Neuronal stem cell (in vitro differentiated cells): ENCODE measurements at regions not wholly inside any gene's neighbourhood (a gene's known extent, or its start where the extent isn't known, plus 50 kb on each side); places are given as distances from the start of the nearest gene placed in this dataset.

Experiments used
- DNase-seq: peaks from one replicate; pipeline ENCODE4 v3.0.0-alpha.2; 2013; ENCODE audit warnings: low spot score
- H2AFZ ChIP-seq: one replicate; pipeline ENCODE4 v1.6.1; 2013; ENCODE audit warnings: mild to moderate bottlenecking, low read length, inconsistent platforms
- H2AK5ac ChIP-seq: 2 replicates; pipeline ENCODE4 v1.6.1; 2013; ENCODE audit warnings: low read depth, mild to moderate bottlenecking, inconsistent platforms, low read length, moderate library complexity, mixed read lengths
- H2BK120ac ChIP-seq: 2 replicates; pipeline ENCODE4 v1.6.1; 2013; ENCODE audit warnings: low read depth, mild to moderate bottlenecking, inconsistent platforms, low read length, moderate library complexity, mixed read lengths
- H2BK12ac ChIP-seq: one replicate; pipeline ENCODE4 v1.6.1; 2013; ENCODE audit warnings: low read length, inconsistent platforms
- H2BK15ac ChIP-seq: 2 replicates; pipeline ENCODE4 v1.6.1; 2013; ENCODE audit warnings: mild to moderate bottlenecking, low read length, inconsistent platforms, mixed read lengths
- H2BK5ac ChIP-seq: one replicate; pipeline ENCODE4 v1.6.1; 2013; ENCODE audit warnings: inconsistent platforms, mild to moderate bottlenecking, low read length, moderate library complexity
- H3K14ac ChIP-seq: one replicate; pipeline ENCODE4 v1.6.1; 2013; ENCODE audit warnings: low read length, inconsistent platforms
- H3K18ac ChIP-seq: 2 replicates; pipeline ENCODE4 v1.6.1; 2013; ENCODE audit warnings: low read length, inconsistent platforms
- H3K23ac ChIP-seq: 2 replicates; pipeline ENCODE4 v1.6.1; 2013; ENCODE audit warnings: low read depth, mild to moderate bottlenecking, mixed read lengths, low read length, inconsistent platforms; ENCODE audit not compliant: poor library complexity
- H3K27ac ChIP-seq: replicated peaks from 3 replicates; pipeline ENCODE4 v1.5.1; 2013; ENCODE audit warnings: low read length, inconsistent platforms
- H3K27me3 ChIP-seq, 3 experiments: 2 replicates each; pipeline ENCODE4 v1.6.1; 2013; ENCODE audit warnings: low read length in 3 of 3, mild to moderate bottlenecking in 2 of 3, inconsistent platforms in 1 of 3, low read depth in 1 of 3, mixed read lengths in 1 of 3, moderate library complexity in 1 of 3; ENCODE audit not compliant: control insufficient read depth in 3 of 3, insufficient read depth in 3 of 3
- H3K36me3 ChIP-seq, 2 donors: replicated peaks in 1 of 2; 2 replicates each; pipeline ENCODE4 v1.6.1; 2013; ENCODE audit warnings: low read length in 2 of 2; ENCODE audit not compliant: control insufficient read depth in 2 of 2, insufficient read depth in 2 of 2
- H3K4ac ChIP-seq: 2 replicates; pipeline ENCODE4 v1.6.1; 2013; ENCODE audit warnings: inconsistent platforms, mild to moderate bottlenecking, low read length, moderate library complexity
- H3K4me1 ChIP-seq, 2 donors: 1 replicate in 1 of 2; 2 replicates in 1 of 2; pipeline ENCODE4 v1.6.1; 2013; ENCODE audit warnings: low read length in 2 of 2, low read depth in 1 of 2; ENCODE audit not compliant: control insufficient read depth in 2 of 2, insufficient read depth in 1 of 2
- H3K4me2 ChIP-seq: one replicate; pipeline ENCODE4 v1.6.1; 2013; ENCODE audit warnings: mild to moderate bottlenecking, low read length, inconsistent platforms; ENCODE audit not compliant: insufficient read depth, poor library complexity, severe bottlenecking
- H3K4me3 ChIP-seq, 2 donors: 2 replicates each; pipeline ENCODE4 v1.5.1; 2013; ENCODE audit warnings: low read length in 2 of 2, mild to moderate bottlenecking in 2 of 2, inconsistent platforms in 1 of 2, moderate library complexity in 1 of 2
- H3K79me1 ChIP-seq: one replicate; pipeline ENCODE4 v1.6.1; 2013; ENCODE audit warnings: low read depth, mild to moderate bottlenecking, inconsistent platforms, low read length, moderate library complexity
- H3K9ac ChIP-seq: one replicate; pipeline ENCODE4 v1.6.1; 2013; ENCODE audit warnings: mild to moderate bottlenecking, low read depth, low read length, inconsistent platforms; ENCODE audit not compliant: poor library complexity
- H3K9me3 ChIP-seq, 2 donors: replicated peaks in 1 of 2; 2 replicates each; pipeline versions ENCODE3 to v1.6.1; 2013; ENCODE audit warnings: low read length in 2 of 2, mild to moderate bottlenecking in 2 of 2, inconsistent platforms in 1 of 2, low read depth in 1 of 2, mixed read lengths in 1 of 2, moderate library complexity in 1 of 2; ENCODE audit not compliant: control insufficient read depth in 2 of 2, insufficient read depth in 1 of 2
- H4K8ac ChIP-seq: one replicate; pipeline ENCODE4 v1.6.1; 2013; ENCODE audit warnings: low read depth, mild to moderate bottlenecking, inconsistent platforms, low read length, moderate library complexity
- H4K91ac ChIP-seq: one replicate; pipeline ENCODE4 v1.6.1; 2013; ENCODE audit warnings: low read length, low read depth, mild to moderate bottlenecking, inconsistent platforms; ENCODE audit not compliant: poor library complexity
- WGBS, 2 donors: extraction: QIAGEN DNeasy Blood & Tissue Kit; methylation state at CpG; one replicate each; pipeline ENCODE4 v1.1.7; 2013; ENCODE audit warnings: missing lambda C conversion rate in 2 of 2, mixed read lengths in 1 of 2; ENCODE audit not compliant: insufficient read length in 2 of 2, insufficient replicate concordance in 1 of 2; ENCODE audit errors: extremely low coverage in 2 of 2; 5-methylcytosine and 5-hydroxymethylcytosine counted together

DNA sequence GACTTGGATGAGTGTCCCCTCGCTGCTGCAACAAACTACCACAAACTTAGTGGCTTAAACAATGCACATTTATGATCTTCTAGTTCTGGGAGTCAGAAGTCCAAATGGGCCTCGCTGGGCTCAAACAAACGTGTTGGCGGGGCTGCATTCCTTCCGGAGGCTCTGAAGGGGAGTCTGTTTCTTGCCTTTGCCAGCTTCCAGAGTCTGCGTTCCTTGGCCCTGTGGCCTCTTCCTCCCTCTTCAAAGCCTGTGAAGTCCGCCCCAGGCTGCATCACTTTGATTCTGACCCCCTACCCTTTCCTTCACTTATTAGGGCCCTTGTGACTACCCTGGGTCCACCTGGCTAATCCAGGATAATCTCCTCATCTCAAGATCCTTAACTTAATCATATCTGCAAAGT is 80.3 kb upstream of the NECTIN1 start:
- no peak overlapping the region for H3K18ac ChIP-seq
- H3K27me3 ChIP-seq = peaks cover 0 to 19% (median 2%) of the 10 kb centered on the region in 3 experiments
- H3K4me2 ChIP-seq = no peak overlapping the region
- no peak overlapping the region for H3K9ac ChIP-seq
- H2BK120ac ChIP-seq = no peak overlapping the region
- no peak overlapping the region for H3K4ac ChIP-seq
- peaks cover 0 to 2% of the 10 kb centered on the region in 2 donors for H3K4me1 ChIP-seq
- H2AK5ac ChIP-seq = no peak overlapping the region
- no peak overlapping the region for H3K27ac ChIP-seq
- DNase-seq = no peak
- no peak overlapping the region for H2AFZ ChIP-seq
- no peaks in the 10 kb centered on the region for H3K36me3 ChIP-seq
- no peak overlapping the region for H3K4me3 ChIP-seq
- no peaks in the 10 kb centered on the region for H3K79me1 ChIP-seq
- no CpG with 5 or more reads among the region's 7 CpGs for WGBS, 2 donors
- no peak overlapping the region for H3K14ac ChIP-seq
- no peak overlapping the region for H4K91ac ChIP-seq
- no peak overlapping the region for H4K8ac ChIP-seq
- no peak overlapping the region for H2BK15ac ChIP-seq
- no peak overlapping the region for H2BK12ac ChIP-seq
- H3K9me3 ChIP-seq = no peaks in the 10 kb centered on the region
- no peak overlapping the region for H2BK5ac ChIP-seq
- no peak overlapping the region for H3K23ac ChIP-seq

DNA sequence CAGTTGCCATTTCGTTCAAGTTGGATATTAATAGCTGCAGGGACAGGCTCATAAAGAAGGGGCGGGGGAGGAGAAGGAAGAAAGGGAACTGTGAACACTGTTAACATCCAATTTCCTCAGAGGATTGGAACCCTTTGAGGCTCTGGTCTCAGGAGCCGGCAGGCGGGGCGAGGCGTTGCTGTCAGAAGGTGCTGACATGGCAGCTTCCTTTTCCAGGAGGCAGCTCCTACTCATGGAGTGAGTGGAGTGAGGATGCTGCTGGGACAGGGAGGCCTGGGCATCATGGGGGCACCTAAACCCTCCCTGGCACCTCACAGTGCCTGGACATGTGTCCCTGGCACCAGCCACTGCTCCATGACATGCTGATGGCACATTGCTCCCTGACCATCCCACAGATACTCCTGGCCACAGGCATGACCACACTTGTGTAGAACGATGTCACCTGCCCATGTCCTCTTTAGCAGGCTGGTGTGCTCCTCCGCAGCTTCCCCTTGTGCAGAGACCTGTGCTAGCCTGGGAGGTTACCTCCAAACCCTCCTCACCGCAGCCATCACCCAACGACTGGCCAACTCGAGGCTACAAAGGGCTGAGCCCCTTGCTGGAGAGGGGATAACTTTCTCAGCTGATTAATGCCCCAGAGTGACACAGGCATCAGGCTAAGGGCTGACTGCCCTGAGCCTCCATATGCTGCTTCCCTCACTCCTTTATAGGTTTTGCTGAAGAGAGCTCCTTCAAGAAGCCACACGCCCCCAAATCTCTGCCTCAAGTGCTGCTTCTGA is 79.6 kb upstream of the NECTIN1 start:
- Histone ChIP-seq H3K4me1 (peaks cover 0 to 2% of the 10 kb centered on the region in 2 donors), H2BK120ac (no peak overlapping the region), H3K23ac (no peak overlapping the region), H2BK5ac (no peak overlapping the region), H4K91ac (no peak overlapping the region), H3K36me3 (no peaks in the 10 kb centered on the region), H3K79me1 (no peaks in the 10 kb centered on the region), H2BK12ac (no peak overlapping the region), H3K18ac (peak overlapping the region; percentile 4), H3K27me3 (peaks cover 0 to 21% (median 2%) of the 10 kb centered on the region in 3 experiments), H2BK15ac (no peak overlapping the region), H3K9ac (no peak overlapping the region), H3K9me3 (no peaks in the 10 kb centered on the region), H2AK5ac (no peak overlapping the region), H3K4me3 (no peak overlapping the region), H3K14ac (no peak overlapping the region), H4K8ac (no peak overlapping the region), H3K4me2 (no peak overlapping the region), H2AFZ (no peak overlapping the region), H3K27ac (no peak overlapping the region), H3K4ac (no peak overlapping the region)
- WGBS, 2 donors = no CpG with 5 or more reads among the region's 12 CpGs
- DNase-seq = no peak

- no peak overlapping the region for H2BK120ac ChIP-seq
- no peaks in the 10 kb centered on the region for H3K36me3 ChIP-seq
- no peak for DNase-seq
- no peak overlapping the region for H2AFZ ChIP-seq
- no peaks in the 10 kb centered on the region for H3K9me3 ChIP-seq
- no peak overlapping the region for H2BK12ac ChIP-seq
- WGBS, 2 donors = no CpG with 5 or more reads among the region's 3 CpGs
- H3K4ac ChIP-seq = no peak overlapping the region
- H3K14ac ChIP-seq = peak overlapping the region; percentile 48
- peak overlapping the region; percentile 59 for H2AK5ac ChIP-seq
- H4K91ac ChIP-seq = no peak overlapping the region
- no peak overlapping the region for H3K4me2 ChIP-seq
- H3K27ac ChIP-seq = no peak overlapping the region
- no peaks in the 10 kb centered on the region for H3K79me1 ChIP-seq
- no peak overlapping the region for H4K8ac ChIP-seq
- H3K23ac ChIP-seq = no peak overlapping the region
- H3K27me3 ChIP-seq = peaks cover 0 to 22% (median 2%) of the 10 kb centered on the region in 3 experiments
- H3K4me3 ChIP-seq = no peak overlapping the region
- no peak overlapping the region for H3K9ac ChIP-seq
- peaks cover 0 to 2% of the 10 kb centered on the region in 2 donors for H3K4me1 ChIP-seq
- no peak overlapping the region for H2BK5ac ChIP-seq
- no peak overlapping the region for H2BK15ac ChIP-seq
- H3K18ac ChIP-seq = peak overlapping the region; percentile 3
These were observed 78.8 kb upstream of the NECTIN1 start for GRCh38 chr11:119807841-119808240.

GRCh38 chr11:119807402-119807801 is 78.4 kb upstream of the NECTIN1 start:
- peaks cover 0 to 2% of the 10 kb centered on the region in 2 donors for H3K4me1 ChIP-seq
- no peak overlapping the region for H3K4me2 ChIP-seq
- peak overlapping the region; percentile 1 for H2BK15ac ChIP-seq
- H3K18ac ChIP-seq = peak overlapping the region; percentile 3
- H3K36me3 ChIP-seq = no peaks in the 10 kb centered on the region
- WGBS, 2 donors = no CpG with 5 or more reads among the region's 5 CpGs
- no peak overlapping the region for H3K27ac ChIP-seq
- no peak overlapping the region for H3K4ac ChIP-seq
- H4K8ac ChIP-seq = no peak overlapping the region
- H3K23ac ChIP-seq = no peak overlapping the region
- no peaks in the 10 kb centered on the region for H3K9me3 ChIP-seq
- no peak overlapping the region for H2AK5ac ChIP-seq
- H2BK5ac ChIP-seq = no peak overlapping the region
- no peak overlapping the region for H2BK120ac ChIP-seq
- no peaks in the 10 kb centered on the region for H3K79me1 ChIP-seq
- peak overlapping the region; percentile 48 for H3K14ac ChIP-seq
- DNase-seq = no peak
- no peak overlapping the region for H3K4me3 ChIP-seq
- H3K27me3 ChIP-seq = peaks cover 0 to 24% (median 2%) of the 10 kb centered on the region in 3 experiments
- no peak overlapping the region for H4K91ac ChIP-seq
- H2AFZ ChIP-seq = no peak overlapping the region
- H2BK12ac ChIP-seq = no peak overlapping the region
- H3K9ac ChIP-seq = no peak overlapping the region
